CD14-positive monocyte (primary cell): ENCODE measurements at regions not wholly inside any gene's neighbourhood (a gene's known extent, or its start where the extent isn't known, plus 50 kb on each side); places are given as distances from the start of the nearest gene placed in this dataset.
A peak's percentile ranks its signal among the peaks of the same experiment; 100 is the strongest.

Experiments
- DNase-seq, 3 donors: peaks; one replicate each; pipeline ENCODE4 v3.0.0-alpha.2; 2011 to 2022
- H2AFZ ChIP-seq: 2 replicates; pipeline ENCODE4 v1.6.0; 2012; ENCODE audit warnings: mild to moderate bottlenecking, low read depth, low read length, inconsistent platforms; ENCODE audit not compliant: insufficient read depth, poor library complexity, severe bottlenecking
- H3K27ac ChIP-seq, 2 donors: 1 replicate in 1 of 2; 2 replicates in 1 of 2; pipeline ENCODE4 v1.5.1; 2012 to 2013; ENCODE audit warnings: low read length in 2 of 2, control low read depth in 1 of 2, inconsistent platforms in 1 of 2, low read depth in 1 of 2, mild to moderate bottlenecking in 1 of 2
- H3K27me3 ChIP-seq, 2 donors: one replicate each; pipeline versions ENCODE4 v1.6.0 to v1.6.1; 2011 to 2013; ENCODE audit warnings: low read length in 2 of 2; ENCODE audit not compliant: control insufficient read depth in 2 of 2, insufficient read depth in 2 of 2
- H3K36me3 ChIP-seq, 2 donors: replicated peaks in 1 of 2; 1 replicate in 1 of 2; 2 replicates in 1 of 2; pipeline versions ENCODE4 v1.5.1 to v1.6.1; 2012 to 2013; ENCODE audit warnings: low read length in 2 of 2, control low read depth in 1 of 2, inconsistent platforms in 1 of 2, mild to moderate bottlenecking in 1 of 2; ENCODE audit not compliant: insufficient read depth in 2 of 2, control insufficient read depth in 1 of 2
- H3K4me1 ChIP-seq, 2 donors: 1 replicate in 1 of 2; 2 replicates in 1 of 2; pipeline versions ENCODE4 v1.5.1 to v1.6.1; 2012 to 2013; ENCODE audit warnings: low read length in 2 of 2, control low read depth in 1 of 2, inconsistent platforms in 1 of 2, mild to moderate bottlenecking in 1 of 2, moderate library complexity in 1 of 2; ENCODE audit not compliant: insufficient read depth in 2 of 2, control insufficient read depth in 1 of 2
- H3K4me2 ChIP-seq: replicated peaks from 2 replicates; pipeline ENCODE3; 2012; ENCODE audit warnings: low read length, moderate library complexity, mild to moderate bottlenecking; ENCODE audit not compliant: poor library complexity, severe bottlenecking; ENCODE audit errors: extremely low read depth
- H3K4me3 ChIP-seq, 3 experiments: fragments of 200-600 bp in 1 of 3; sonication (generic) in 1 of 3; replicated peaks in 1 of 3; 1 replicate in 2 of 3; 2 replicates in 1 of 3; pipeline ENCODE4 v1.5.1; 2011 to 2013; ENCODE audit warnings: low read length in 3 of 3, mild to moderate bottlenecking in 3 of 3, control low read depth in 2 of 3, low read depth in 2 of 3, inconsistent platforms in 1 of 3, moderate library complexity in 1 of 3
- H3K79me2 ChIP-seq: 2 replicates; pipeline ENCODE4 v1.6.0; 2012; ENCODE audit warnings: mild to moderate bottlenecking, control low read depth, inconsistent platforms, low read length, moderate library complexity; ENCODE audit not compliant: insufficient read depth
- H3K9ac ChIP-seq: 2 replicates; pipeline ENCODE4 v1.6.0; 2017; ENCODE audit warnings: low read length, mild to moderate bottlenecking; ENCODE audit not compliant: insufficient read depth, poor library complexity, severe bottlenecking
- H3K9me3 ChIP-seq, 2 donors: replicated peaks in 1 of 2; 1 replicate in 1 of 2; 2 replicates in 1 of 2; pipeline versions ENCODE4 v1.5.1 to v1.6.1; 2012 to 2013; ENCODE audit warnings: low read length in 2 of 2, control low read depth in 1 of 2; ENCODE audit not compliant: control insufficient read depth in 1 of 2, insufficient read depth in 1 of 2
- H4K20me1 ChIP-seq: 2 replicates; pipeline ENCODE4 v1.6.0; 2012; ENCODE audit warnings: mild to moderate bottlenecking, low read length, control low read depth, moderate library complexity; ENCODE audit not compliant: insufficient read depth
- H3K27ac Mint-ChIP-seq, 7 donors: one replicate each; pipeline ENCODE4 v1.8.0; 2020; ENCODE audit warnings: mild to moderate bottlenecking in 7 of 7, mixed read lengths in 7 of 7, moderate library complexity in 6 of 7, inconsistent platforms in 2 of 7
- H3K27me3 Mint-ChIP-seq, 3 donors: one replicate each; pipeline ENCODE4 v1.8.0; 2021 to 2022; ENCODE audit warnings: low read depth in 3 of 3, mild to moderate bottlenecking in 3 of 3, mixed read lengths in 3 of 3, moderate library complexity in 3 of 3, inconsistent platforms in 1 of 3
- H3K36me3 Mint-ChIP-seq, 2 donors: one replicate each; pipeline ENCODE4 v1.8.0; 2020; ENCODE audit warnings: mixed read lengths in 2 of 2, inconsistent platforms in 1 of 2, mild to moderate bottlenecking in 1 of 2
- H3K4me1 Mint-ChIP-seq: one replicate; pipeline ENCODE4 v1.8.0; 2020; ENCODE audit warnings: mild to moderate bottlenecking, mixed read lengths
- H3K4me3 Mint-ChIP-seq, 2 donors: one replicate each; pipeline ENCODE4 v1.8.0; 2020; ENCODE audit warnings: mild to moderate bottlenecking in 2 of 2, mixed read lengths in 2 of 2, moderate library complexity in 1 of 2
- H3K9me3 Mint-ChIP-seq, 7 donors: one replicate each; pipeline ENCODE4 v1.8.0; 2020 to 2022; ENCODE audit warnings: mixed read lengths in 7 of 7, mild to moderate bottlenecking in 6 of 7, moderate library complexity in 6 of 7, inconsistent platforms in 2 of 7
- WGBS: methylation state at CpG from one replicate; pipeline ENCODE4 v1.1.5; 2013; ENCODE audit warnings: missing lambda C conversion rate; ENCODE audit not compliant: insufficient coverage; 5-methylcytosine and 5-hydroxymethylcytosine counted together
- intact Hi-C, 2 donors: fragments of 100-400 bp; cut with micrococcal nuclease; formaldehyde crosslinking; loops; one replicate each; pipeline versions ENCODE4 v1.15.0 to v1.15.1; 2023
- TF ChIP-seq, protein P1 (sequence below): fragments of 200-600 bp; IDR thresholded peaks from one replicate; pipeline ENCODE4 v1.8.0; 2022; ENCODE audit warnings: antibody characterized with exemption, mild to moderate bottlenecking

DNA sequence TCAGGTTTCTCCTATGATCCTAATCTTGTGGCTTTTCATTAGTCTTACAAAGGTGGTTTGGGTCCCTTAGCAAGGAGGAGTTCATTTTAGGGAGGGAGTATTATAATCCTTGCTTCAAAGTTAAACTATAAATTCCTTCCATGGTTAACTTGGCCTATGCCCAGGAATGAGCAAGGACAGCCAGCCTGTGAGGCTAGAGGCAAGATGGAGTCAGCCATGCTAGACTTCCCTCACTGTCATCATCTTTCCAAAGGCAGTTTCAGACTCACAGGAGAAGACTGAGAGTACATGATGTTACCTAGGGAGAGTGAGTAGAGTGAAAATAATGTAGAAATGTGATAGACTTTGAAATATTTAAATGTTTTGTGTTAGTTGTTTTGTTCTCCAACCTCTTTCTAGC, 192.3 kb downstream of the GPAT3 start:
- H3K9me3 Mint-ChIP-seq = peaks cover 0 to 11% (median 4%) of the 10 kb centered on the region in 7 donors
- no peak for DNase-seq
- no peak overlapping the region for H3K4me3 Mint-ChIP-seq
- no peaks in the 10 kb centered on the region for H3K79me2 ChIP-seq
- H3K27me3 Mint-ChIP-seq = peaks cover 1 to 5% (median 2%) of the 10 kb centered on the region in 3 donors
- no peaks in the 10 kb centered on the region for H3K36me3 ChIP-seq
- H3K4me2 ChIP-seq = no peak overlapping the region
- TF ChIP-seq, protein P1, sequence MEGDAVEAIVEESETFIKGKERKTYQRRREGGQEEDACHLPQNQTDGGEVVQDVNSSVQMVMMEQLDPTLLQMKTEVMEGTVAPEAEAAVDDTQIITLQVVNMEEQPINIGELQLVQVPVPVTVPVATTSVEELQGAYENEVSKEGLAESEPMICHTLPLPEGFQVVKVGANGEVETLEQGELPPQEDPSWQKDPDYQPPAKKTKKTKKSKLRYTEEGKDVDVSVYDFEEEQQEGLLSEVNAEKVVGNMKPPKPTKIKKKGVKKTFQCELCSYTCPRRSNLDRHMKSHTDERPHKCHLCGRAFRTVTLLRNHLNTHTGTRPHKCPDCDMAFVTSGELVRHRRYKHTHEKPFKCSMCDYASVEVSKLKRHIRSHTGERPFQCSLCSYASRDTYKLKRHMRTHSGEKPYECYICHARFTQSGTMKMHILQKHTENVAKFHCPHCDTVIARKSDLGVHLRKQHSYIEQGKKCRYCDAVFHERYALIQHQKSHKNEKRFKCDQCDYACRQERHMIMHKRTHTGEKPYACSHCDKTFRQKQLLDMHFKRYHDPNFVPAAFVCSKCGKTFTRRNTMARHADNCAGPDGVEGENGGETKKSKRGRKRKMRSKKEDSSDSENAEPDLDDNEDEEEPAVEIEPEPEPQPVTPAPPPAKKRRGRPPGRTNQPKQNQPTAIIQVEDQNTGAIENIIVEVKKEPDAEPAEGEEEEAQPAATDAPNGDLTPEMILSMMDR = no peak
- H3K9me3 ChIP-seq = no peaks in the 10 kb centered on the region
- H2AFZ ChIP-seq = no peak overlapping the region
- H3K27ac Mint-ChIP-seq = no peak overlapping the region
- no peak overlapping the region for H3K9ac ChIP-seq
- H3K4me1 Mint-ChIP-seq = peaks cover 17% of the 10 kb centered on the region
- no peaks in the 10 kb centered on the region for H3K36me3 Mint-ChIP-seq
- peaks cover 0 to 2% of the 10 kb centered on the region in 2 donors for H3K27me3 ChIP-seq
- no peak overlapping the region for H3K27ac ChIP-seq
- no peak overlapping the region for H3K4me3 ChIP-seq
- intact Hi-C loops = no loop called here
- H4K20me1 ChIP-seq = no peaks in the 10 kb centered on the region
- H3K4me1 ChIP-seq = peaks cover 6 to 9% of the 10 kb centered on the region in 2 donors

DNA sequence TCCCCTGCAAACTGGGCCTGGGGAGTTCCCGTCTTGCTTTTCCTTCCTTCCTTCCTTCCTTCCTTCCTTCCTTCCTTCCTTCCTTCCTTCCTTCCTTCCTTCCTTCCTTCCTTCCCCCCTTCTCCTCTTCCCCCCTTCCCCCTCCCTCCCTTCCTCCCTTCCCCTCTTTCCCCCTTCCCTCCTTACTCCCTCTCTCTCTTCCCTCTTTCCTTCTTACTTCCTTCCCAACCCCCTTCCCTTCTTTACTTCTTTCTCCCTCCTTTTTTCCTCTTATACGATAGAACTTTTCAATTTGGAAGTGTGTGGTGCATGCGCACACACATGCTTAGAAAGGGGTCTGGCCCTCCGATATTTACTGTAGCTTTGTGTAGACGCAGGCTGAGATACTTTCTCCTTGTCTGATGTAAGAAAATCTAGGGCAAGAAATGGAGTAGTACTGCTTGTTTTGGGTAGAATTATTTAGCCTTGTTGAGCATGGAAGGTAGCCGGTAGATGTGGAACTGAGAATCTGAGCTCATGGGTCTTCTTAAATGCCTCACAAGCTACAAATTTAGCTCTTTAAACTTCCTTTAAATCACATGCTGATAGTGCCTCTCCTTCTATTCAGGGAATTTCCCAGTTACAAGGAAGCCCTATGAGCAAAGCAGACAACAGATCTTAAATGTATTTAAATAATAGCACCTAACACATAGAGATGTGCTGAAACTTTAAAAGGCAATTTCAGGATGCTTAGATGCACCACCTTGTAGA, 189.6 kb downstream of the GPAT3 start:
- Histone ChIP-seq H2AFZ (no peak overlapping the region), H3K4me1 (peaks cover 6 to 11% of the 10 kb centered on the region in 2 donors), H3K4me3 (no peak overlapping the region), H3K27me3 (peaks cover 0 to 2% of the 10 kb centered on the region in 2 donors), H3K9ac (no peak overlapping the region), H3K36me3 (no peaks in the 10 kb centered on the region), H3K9me3 (no peaks in the 10 kb centered on the region), H3K27ac (no peak overlapping the region), H3K4me2 (no peak overlapping the region), H3K79me2 (no peaks in the 10 kb centered on the region), H4K20me1 (no peaks in the 10 kb centered on the region)
- Mint-ChIP-seq H3K9me3 (peaks cover 0 to 10% (median 4%) of the 10 kb centered on the region in 7 donors), H3K4me1 (peaks cover 19% of the 10 kb centered on the region), H3K4me3 (no peak overlapping the region), H3K27me3 (peaks cover 0 to 5% (median 4%) of the 10 kb centered on the region in 3 donors), H3K36me3 (no peaks in the 10 kb centered on the region), H3K27ac (peak overlapping the region in 1 of 7 donors; percentile 47)
- DNase-seq = peak in 1 of 3 donors; percentile 17
- intact Hi-C loops = no loop called here
- TF ChIP-seq, protein P1 = no peak
- 82% methylated on average over 4 of the region's 6 CpGs for WGBS
